K562 (cell line): ENCODE measurements at regions not wholly inside any gene's neighbourhood (a gene's known extent, or its start where the extent isn't known, plus 50 kb on each side); places are given as distances from the start of the nearest gene placed in this dataset.

Experiments
- CBX5 ChIP-seq: IDR thresholded peaks from 2 replicates; pipeline ENCODE4 v1.6.1; 2014; ENCODE audit warnings: low read depth, borderline replicate concordance
- CHCHD3 ChIP-seq: fragments of 250-450 bp; sonication (Bioruptor Pico); IDR thresholded peaks from 2 replicates; pipeline ENCODE4 v2.1.2; 2022; ENCODE audit warnings: mild to moderate bottlenecking
- CHD1 ChIP-seq: fragments of 200-600 bp; sonication (generic); IDR thresholded peaks from one replicate; pipeline ENCODE4 v1.6.1; 2012; ENCODE audit warnings: mild to moderate bottlenecking, moderate library complexity, low read length, inconsistent platforms
- EHMT2 ChIP-seq: fragments of 450-650 bp; IDR thresholded peaks from 2 replicates; pipeline ENCODE4 v1.6.1; 2018; ENCODE audit warnings: antibody characterized with exemption
- FOS ChIP-seq: IDR thresholded peaks from 3 replicates; pipeline ENCODE4 v1.6.1; 2011; ENCODE audit not compliant: insufficient read length; ENCODE audit errors: extremely low read depth
- HDAC1 ChIP-seq, 2 experiments: fragments of 450-650 bp; IDR thresholded peaks; 2 replicates each; pipeline ENCODE4 v1.6.1; 2016 to 2017; ENCODE audit warnings: inconsistent platforms in 1 of 2, mild to moderate bottlenecking in 1 of 2, moderate library complexity in 1 of 2
- HDGF ChIP-seq: fragments of 450-650 bp; IDR thresholded peaks from 2 replicates; pipeline ENCODE4 v1.6.1; 2016
- HNRNPK ChIP-seq: fragments of 200-400 bp; formaldehyde crosslinking; IDR thresholded peaks from one replicate; pipeline ENCODE4 v1.6.1; 2018; ENCODE audit warnings: mild to moderate bottlenecking, low read depth, low read length; ENCODE audit not compliant: poor library complexity, severe bottlenecking
- HNRNPLL ChIP-seq: fragments of 200-400 bp; formaldehyde crosslinking; IDR thresholded peaks from 2 replicates; pipeline ENCODE4 v1.6.1; 2017; ENCODE audit warnings: low read length, low read depth, mild to moderate bottlenecking; ENCODE audit not compliant: poor library complexity, severe bottlenecking
- HOXB6 ChIP-seq: fragments of 250-450 bp; sonication (Bioruptor Pico); IDR thresholded peaks from 2 replicates; pipeline ENCODE4 v1.5.1; 2022; ENCODE audit warnings: mild to moderate bottlenecking, borderline replicate concordance
- KLF10 ChIP-seq: fragments of 250-450 bp; sonication (Bioruptor Pico); IDR thresholded peaks from 2 replicates; pipeline ENCODE4 v1.6.1; 2021; ENCODE audit warnings: matching md5 sums
- NBN ChIP-seq: fragments of 450-650 bp; IDR thresholded peaks from 2 replicates; pipeline ENCODE4 v1.6.1; 2016; ENCODE audit warnings: low read depth, mild to moderate bottlenecking
- POLR2H ChIP-seq: IDR thresholded peaks from 2 replicates; pipeline ENCODE4 v1.6.1; 2016; ENCODE audit warnings: missing genetic modification characterization, low read depth, mild to moderate bottlenecking, control low read depth, missing compliant biosample characterization, moderate library complexity
- RCOR1 ChIP-seq, 2 experiments: IDR thresholded peaks; 2 replicates each; pipeline ENCODE4 v1.6.1; 2012; ENCODE audit warnings: low read depth in 2 of 2, low read length in 2 of 2, borderline replicate concordance in 1 of 2, improper control_type of control experiment in 1 of 2
- ZNF785 ChIP-seq: fragments of 250-450 bp; sonication (Bioruptor Pico); IDR thresholded peaks from 2 replicates; pipeline ENCODE4 v1.4.0; 2020; ENCODE audit warnings: mild to moderate bottlenecking
- TF ChIP-seq, protein P1 (sequence below), 2 experiments: fragments of 450-650 bp; conservative IDR thresholded peaks; 2 replicates each; pipeline ENCODE4 v1.6.1; 2017; ENCODE audit warnings: mild to moderate bottlenecking in 2 of 2, moderate library complexity in 2 of 2
- TF ChIP-seq, protein P2 (sequence below): sonication (generic); IDR thresholded peaks from 2 replicates; pipeline ENCODE4 v1.6.1; 2016
- TF ChIP-seq, protein P3 (sequence below): fragments of 450-650 bp; formaldehyde crosslinking; IDR thresholded peaks from 2 replicates; pipeline ENCODE4 v1.4.0; 2020; ENCODE audit warnings: mild to moderate bottlenecking, moderate library complexity
- TF ChIP-seq, protein P4 (sequence below): fragments of 450-650 bp; IDR thresholded peaks from 2 replicates; pipeline ENCODE4 v1.6.1; 2016; ENCODE audit warnings: mild to moderate bottlenecking
- TF ChIP-seq, protein P5 (sequence below): fragments of 250-450 bp; sonication (Bioruptor Pico); IDR thresholded peaks from 2 replicates; pipeline ENCODE4 v1.8.0; 2022; ENCODE audit warnings: moderate library complexity, mild to moderate bottlenecking, inconsistent platforms

DNA sequence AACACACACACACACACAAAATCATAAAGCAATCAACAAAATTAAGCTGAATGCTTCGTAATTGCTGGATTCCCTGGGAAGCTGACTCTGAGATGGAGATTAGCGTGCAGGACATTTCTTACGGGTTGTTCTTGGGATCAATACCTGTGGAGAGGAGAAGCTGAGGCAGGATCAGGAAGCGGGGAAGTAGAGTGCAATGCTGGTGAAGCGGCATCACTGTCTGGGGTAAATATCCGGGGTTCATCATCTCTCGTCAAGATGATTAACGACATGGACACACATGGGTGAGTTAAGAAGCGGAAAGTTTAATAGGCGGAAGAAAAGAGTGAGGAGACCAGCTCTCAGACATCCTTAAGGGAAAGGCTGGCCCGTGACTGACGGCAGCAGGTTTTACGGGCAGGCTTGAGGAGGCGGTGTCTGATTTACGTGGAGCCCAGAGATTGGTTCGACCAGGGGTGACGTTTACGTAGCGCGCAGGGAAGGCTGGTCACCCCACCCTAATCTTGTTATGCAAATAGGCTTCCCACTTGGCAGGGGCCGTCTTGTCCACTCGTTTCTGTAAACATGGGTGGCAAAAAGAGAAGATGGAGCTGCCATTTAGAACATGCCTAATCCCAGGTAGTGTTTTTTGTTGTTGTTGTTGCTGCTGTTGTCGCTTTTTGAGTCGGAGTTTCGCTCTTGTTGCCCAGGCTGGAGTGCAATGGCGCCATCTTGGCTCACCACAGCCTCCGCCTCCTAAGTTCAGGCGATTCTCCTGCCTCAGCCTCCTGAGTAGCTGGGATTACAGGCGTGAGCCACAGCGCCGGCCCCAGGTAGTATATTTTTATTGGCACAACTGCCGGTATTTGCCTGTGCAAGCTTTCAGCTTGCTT, 135.6 kb upstream of the KCNJ15 start (continued):
- TF ChIP-seq, protein P1, sequence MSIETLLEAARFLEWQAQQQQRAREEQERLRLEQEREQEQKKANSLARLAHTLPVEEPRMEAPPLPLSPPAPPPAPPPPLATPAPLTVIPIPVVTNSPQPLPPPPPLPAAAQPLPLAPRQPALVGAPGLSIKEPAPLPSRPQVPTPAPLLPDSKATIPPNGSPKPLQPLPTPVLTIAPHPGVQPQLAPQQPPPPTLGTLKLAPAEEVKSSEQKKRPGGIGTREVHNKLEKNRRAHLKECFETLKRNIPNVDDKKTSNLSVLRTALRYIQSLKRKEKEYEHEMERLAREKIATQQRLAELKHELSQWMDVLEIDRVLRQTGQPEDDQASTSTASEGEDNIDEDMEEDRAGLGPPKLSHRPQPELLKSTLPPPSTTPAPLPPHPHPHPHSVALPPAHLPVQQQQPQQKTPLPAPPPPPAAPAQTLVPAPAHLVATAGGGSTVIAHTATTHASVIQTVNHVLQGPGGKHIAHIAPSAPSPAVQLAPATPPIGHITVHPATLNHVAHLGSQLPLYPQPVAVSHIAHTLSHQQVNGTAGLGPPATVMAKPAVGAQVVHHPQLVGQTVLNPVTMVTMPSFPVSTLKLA (conservative IDR thresholded peaks at IDR 0.05), result peak; percentile 66 to 75
- TF ChIP-seq EHMT2 (peak; percentile 91), KLF10 (CRISPR knock-in tag) (no peak), HNRNPLL (peak; percentile 45), RCOR1 (IDR thresholded peaks at IDR 0.05; ENCODE audit: borderline replicate concordance in 1 of 2, low read depth in 2 of 2, low read length in 2 of 2) (peak; percentile 9 to 69; a peak in 2 of 4 replicates), CBX5 (no peak), HDGF (no peak; the same call in 1 of the 2 replicates), ZNF785 (CRISPR knock-in tag) (no peak), FOS (peak; percentile 71), NBN (peak; percentile 41), CHCHD3 (0 out of 2 replicates have a peak, but pooled peaks have one; percentile 52), POLR2H (tag) (peak; percentile 97), HDAC1 (IDR thresholded peaks at IDR 0.05) (peak in 1 of 2 experiments; percentile 73; a peak in 2 of 4 replicates), HNRNPK (no peak), CHD1 (peak; percentile 96), HOXB6 (CRISPR knock-in tag) (0 out of 2 replicates have a peak, but pooled peaks have one; percentile 13)
- TF ChIP-seq, protein P2, sequence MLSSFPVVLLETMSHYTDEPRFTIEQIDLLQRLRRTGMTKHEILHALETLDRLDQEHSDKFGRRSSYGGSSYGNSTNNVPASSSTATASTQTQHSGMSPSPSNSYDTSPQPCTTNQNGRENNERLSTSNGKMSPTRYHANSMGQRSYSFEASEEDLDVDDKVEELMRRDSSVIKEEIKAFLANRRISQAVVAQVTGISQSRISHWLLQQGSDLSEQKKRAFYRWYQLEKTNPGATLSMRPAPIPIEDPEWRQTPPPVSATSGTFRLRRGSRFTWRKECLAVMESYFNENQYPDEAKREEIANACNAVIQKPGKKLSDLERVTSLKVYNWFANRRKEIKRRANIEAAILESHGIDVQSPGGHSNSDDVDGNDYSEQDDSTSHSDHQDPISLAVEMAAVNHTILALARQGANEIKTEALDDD, result peak; percentile 67; the same call in 1 of the 2 replicates
- TF ChIP-seq, protein P3, sequence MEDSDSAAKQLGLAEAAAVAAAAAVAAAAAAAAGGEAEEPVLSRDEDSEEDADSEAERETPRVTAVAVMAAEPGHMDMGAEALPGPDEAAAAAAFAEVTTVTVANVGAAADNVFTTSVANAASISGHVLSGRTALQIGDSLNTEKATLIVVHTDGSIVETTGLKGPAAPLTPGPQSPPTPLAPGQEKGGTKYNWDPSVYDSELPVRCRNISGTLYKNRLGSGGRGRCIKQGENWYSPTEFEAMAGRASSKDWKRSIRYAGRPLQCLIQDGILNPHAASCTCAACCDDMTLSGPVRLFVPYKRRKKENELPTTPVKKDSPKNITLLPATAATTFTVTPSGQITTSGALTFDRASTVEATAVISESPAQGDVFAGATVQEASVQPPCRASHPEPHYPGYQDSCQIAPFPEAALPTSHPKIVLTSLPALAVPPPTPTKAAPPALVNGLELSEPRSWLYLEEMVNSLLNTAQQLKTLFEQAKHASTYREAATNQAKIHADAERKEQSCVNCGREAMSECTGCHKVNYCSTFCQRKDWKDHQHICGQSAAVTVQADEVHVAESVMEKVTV (CRISPR knock-in tag), result no peak
- TF ChIP-seq, protein P4, sequence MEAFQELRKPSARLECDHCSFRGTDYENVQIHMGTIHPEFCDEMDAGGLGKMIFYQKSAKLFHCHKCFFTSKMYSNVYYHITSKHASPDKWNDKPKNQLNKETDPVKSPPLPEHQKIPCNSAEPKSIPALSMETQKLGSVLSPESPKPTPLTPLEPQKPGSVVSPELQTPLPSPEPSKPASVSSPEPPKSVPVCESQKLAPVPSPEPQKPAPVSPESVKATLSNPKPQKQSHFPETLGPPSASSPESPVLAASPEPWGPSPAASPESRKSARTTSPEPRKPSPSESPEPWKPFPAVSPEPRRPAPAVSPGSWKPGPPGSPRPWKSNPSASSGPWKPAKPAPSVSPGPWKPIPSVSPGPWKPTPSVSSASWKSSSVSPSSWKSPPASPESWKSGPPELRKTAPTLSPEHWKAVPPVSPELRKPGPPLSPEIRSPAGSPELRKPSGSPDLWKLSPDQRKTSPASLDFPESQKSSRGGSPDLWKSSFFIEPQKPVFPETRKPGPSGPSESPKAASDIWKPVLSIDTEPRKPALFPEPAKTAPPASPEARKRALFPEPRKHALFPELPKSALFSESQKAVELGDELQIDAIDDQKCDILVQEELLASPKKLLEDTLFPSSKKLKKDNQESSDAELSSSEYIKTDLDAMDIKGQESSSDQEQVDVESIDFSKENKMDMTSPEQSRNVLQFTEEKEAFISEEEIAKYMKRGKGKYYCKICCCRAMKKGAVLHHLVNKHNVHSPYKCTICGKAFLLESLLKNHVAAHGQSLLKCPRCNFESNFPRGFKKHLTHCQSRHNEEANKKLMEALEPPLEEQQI, result peak; percentile 94
- TF ChIP-seq, protein P5, sequence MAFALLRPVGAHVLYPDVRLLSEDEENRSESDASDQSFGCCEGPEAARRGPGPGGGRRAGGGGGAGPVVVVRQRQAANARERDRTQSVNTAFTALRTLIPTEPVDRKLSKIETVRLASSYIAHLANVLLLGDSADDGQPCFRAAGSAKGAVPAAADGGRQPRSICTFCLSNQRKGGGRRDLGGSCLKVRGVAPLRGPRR, result 0 out of 2 replicates have a peak, but pooled peaks have one; percentile 41
